ENCODE measurements at regions not wholly inside any gene's neighbourhood (a gene's known extent, or its start where the extent isn't known, plus 50 kb on each side); places are given as distances from the start of the nearest gene placed in this dataset.
A peak's percentile ranks its signal among the peaks of the same experiment; 100 is the strongest.

- H3K9me3 Mint-ChIP-seq = peaks cover 11% of the 10 kb centered on the region
- H3K4me3 Mint-ChIP-seq = no peak overlapping the region
- H3K27ac Mint-ChIP-seq = no peak overlapping the region
- H3K27me3 Mint-ChIP-seq (ENCODE audit: low read depth, poor library complexity) = peaks cover 3% of the 10 kb centered on the region
- no peaks in the 10 kb centered on the region for H3K36me3 Mint-ChIP-seq (ENCODE audit: low read depth)
- H3K4me1 Mint-ChIP-seq = peaks cover 52% of the 10 kb centered on the region
- no peak for TF ChIP-seq CTCF (IDR thresholded peaks at IDR 0.05)
- no peak for DNase-seq
Measured at GRCh38 chr12:116636608-116637519, 77.7 kb downstream of the MAP1LC3B2 start.

DNA sequence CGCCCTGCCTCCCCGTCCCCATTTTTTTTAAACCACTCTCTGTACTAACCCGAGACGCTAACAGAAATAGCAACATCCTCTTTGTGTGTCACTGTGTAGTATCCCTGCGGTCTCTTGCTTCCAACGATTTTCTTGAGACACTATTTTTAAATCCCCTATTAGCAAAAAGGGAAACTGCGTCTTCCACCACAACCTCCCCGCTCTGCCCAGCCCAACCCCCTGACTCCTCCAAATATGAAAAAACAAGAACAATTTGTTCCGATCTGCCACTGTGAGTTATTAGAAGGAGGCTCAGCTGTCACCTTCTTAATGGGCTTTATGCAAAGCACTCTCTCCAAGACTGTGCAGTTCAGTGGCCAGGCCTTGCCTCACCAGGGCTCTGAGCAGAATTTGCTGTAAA, 76.3 kb downstream of the MAP1LC3B2 start:
- peaks cover 5% of the 10 kb centered on the region for H3K27me3 Mint-ChIP-seq (ENCODE audit: low read depth, poor library complexity)
- peaks cover 64% of the 10 kb centered on the region for H3K4me1 Mint-ChIP-seq
- TF ChIP-seq CTCF (IDR thresholded peaks at IDR 0.05) = no peak
- no peak for DNase-seq
- H3K4me3 Mint-ChIP-seq = no peak overlapping the region
- no peaks in the 10 kb centered on the region for H3K36me3 Mint-ChIP-seq (ENCODE audit: low read depth)
- H3K27ac Mint-ChIP-seq = peak overlapping the region; percentile 1
- H3K9me3 Mint-ChIP-seq = peaks cover 2% of the 10 kb centered on the region

- Mint-ChIP-seq H3K4me3 (no peak overlapping the region), H3K9me3 (no peaks in the 10 kb centered on the region), H3K36me3 (ENCODE audit: low read depth) (no peaks in the 10 kb centered on the region), H3K27me3 (ENCODE audit: low read depth, poor library complexity) (peaks cover 5% of the 10 kb centered on the region), H3K4me1 (peaks cover 69% of the 10 kb centered on the region), H3K27ac (no peak overlapping the region)
- TF ChIP-seq CTCF (IDR thresholded peaks at IDR 0.05) = no peak
- DNase-seq = no peak
Measured at GRCh38 chr12:116633476-116633875, 74.3 kb downstream of the MAP1LC3B2 start.

DNA sequence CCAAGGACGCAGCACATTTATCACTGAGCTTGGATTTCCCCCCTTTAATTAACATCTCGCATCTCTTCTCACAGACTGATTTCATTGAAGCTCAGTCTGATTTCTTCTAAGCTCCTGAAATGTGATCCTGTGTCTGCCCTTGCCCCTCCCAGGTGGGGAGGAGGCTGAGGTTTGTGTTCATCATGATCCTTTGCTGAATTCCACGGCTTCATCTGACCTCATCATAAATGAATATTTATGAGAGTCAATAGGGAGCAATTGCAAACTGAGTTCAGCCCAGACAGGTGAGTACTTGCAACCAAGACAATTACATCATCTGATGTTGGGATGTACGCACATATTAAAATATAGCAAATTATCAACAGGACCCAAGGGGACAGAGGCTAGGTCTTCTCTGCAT, 72.4 kb downstream of the MAP1LC3B2 start:
- no peaks in the 10 kb centered on the region for H3K9me3 Mint-ChIP-seq
- peaks cover 6% of the 10 kb centered on the region for H3K27me3 Mint-ChIP-seq (ENCODE audit: low read depth, poor library complexity)
- TF ChIP-seq CTCF (IDR thresholded peaks at IDR 0.05) = no peak
- no peak overlapping the region for H3K27ac Mint-ChIP-seq
- H3K36me3 Mint-ChIP-seq (ENCODE audit: low read depth) = no peaks in the 10 kb centered on the region
- DNase-seq = no peak
- H3K4me1 Mint-ChIP-seq = peaks cover 68% of the 10 kb centered on the region
- no peak overlapping the region for H3K4me3 Mint-ChIP-seq

DNA sequence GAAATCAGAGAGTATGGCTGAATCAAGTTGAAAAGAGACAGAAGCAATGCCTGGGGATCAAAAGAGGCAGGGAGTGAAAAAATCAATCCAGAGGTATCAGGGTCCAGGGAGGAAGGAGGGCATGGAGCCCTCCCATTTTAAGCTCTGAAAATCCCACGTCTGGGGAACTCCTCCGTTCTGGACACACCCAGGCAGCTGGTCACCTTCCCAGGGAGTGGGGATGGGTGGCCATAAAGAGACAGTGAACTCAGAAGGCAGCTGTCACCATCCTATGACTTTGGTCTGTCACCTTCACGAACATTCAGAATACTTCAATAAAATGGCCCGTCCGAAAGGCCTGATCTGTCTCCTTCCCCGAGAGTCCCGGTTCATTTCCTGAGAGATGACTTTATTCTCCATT, 71.6 kb downstream of the MAP1LC3B2 start:
- Mint-ChIP-seq H3K4me3 (no peak overlapping the region), H3K4me1 (peaks cover 62% of the 10 kb centered on the region), H3K9me3 (no peaks in the 10 kb centered on the region), H3K27me3 (ENCODE audit: low read depth, poor library complexity) (peaks cover 6% of the 10 kb centered on the region), H3K36me3 (ENCODE audit: low read depth) (no peaks in the 10 kb centered on the region), H3K27ac (no peak overlapping the region)
- TF ChIP-seq CTCF (IDR thresholded peaks at IDR 0.05) = no peak
- no peak for DNase-seq

GRCh38 chr12:116629480-116629879, 70.3 kb downstream of the MAP1LC3B2 start:
- no peaks in the 10 kb centered on the region for H3K9me3 Mint-ChIP-seq
- no peaks in the 10 kb centered on the region for H3K36me3 Mint-ChIP-seq (ENCODE audit: low read depth)
- peaks cover 6% of the 10 kb centered on the region for H3K27me3 Mint-ChIP-seq (ENCODE audit: low read depth, poor library complexity)
- peaks cover 50% of the 10 kb centered on the region for H3K4me1 Mint-ChIP-seq
- H3K4me3 Mint-ChIP-seq = no peak overlapping the region
- DNase-seq = no peak
- H3K27ac Mint-ChIP-seq = no peak overlapping the region
- TF ChIP-seq CTCF (IDR thresholded peaks at IDR 0.05) = no peak
